ENCODE measurements at regions not wholly inside any gene's neighbourhood (a gene's known extent, or its start where the extent isn't known, plus 50 kb on each side); places are given as distances from the start of the nearest gene placed in this dataset.

DNA sequence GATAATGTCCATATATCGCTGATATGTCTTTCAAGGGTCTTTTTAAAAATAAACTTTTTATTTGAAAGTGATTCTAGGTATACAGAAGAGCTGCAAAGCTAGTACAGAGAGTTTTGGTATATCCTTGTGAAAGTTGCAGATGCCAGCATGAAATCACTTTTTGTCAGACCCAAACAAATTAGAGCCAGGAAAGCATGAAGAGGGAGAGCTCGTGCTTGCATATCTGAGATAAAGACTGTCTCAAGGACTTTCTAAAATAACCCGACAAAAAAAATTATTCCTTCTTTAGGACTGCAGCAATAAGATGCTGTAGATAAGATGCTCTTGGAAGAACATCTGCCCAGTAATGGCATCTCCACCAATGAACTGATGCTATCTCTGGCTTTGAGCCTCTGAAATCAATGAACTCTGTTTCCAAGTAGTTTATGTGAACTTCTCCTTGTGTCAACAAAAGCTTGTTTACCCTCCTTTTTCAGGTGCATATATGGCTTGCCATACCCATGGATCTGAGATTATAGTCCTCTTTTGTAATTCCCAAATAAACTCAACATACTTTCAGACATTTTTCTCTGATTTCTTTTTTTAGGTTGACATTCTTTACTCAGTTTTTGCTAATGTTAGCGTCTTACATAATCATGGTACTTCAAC lies 774.6 kb upstream of the FAM98A start:
- ATAC-seq (ENCODE audit: low FRiP score) (no peak), DNase-seq (ENCODE audit: low spot score) (no peak)
- TF ChIP-seq, protein P1, sequence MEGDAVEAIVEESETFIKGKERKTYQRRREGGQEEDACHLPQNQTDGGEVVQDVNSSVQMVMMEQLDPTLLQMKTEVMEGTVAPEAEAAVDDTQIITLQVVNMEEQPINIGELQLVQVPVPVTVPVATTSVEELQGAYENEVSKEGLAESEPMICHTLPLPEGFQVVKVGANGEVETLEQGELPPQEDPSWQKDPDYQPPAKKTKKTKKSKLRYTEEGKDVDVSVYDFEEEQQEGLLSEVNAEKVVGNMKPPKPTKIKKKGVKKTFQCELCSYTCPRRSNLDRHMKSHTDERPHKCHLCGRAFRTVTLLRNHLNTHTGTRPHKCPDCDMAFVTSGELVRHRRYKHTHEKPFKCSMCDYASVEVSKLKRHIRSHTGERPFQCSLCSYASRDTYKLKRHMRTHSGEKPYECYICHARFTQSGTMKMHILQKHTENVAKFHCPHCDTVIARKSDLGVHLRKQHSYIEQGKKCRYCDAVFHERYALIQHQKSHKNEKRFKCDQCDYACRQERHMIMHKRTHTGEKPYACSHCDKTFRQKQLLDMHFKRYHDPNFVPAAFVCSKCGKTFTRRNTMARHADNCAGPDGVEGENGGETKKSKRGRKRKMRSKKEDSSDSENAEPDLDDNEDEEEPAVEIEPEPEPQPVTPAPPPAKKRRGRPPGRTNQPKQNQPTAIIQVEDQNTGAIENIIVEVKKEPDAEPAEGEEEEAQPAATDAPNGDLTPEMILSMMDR (IDR thresholded peaks at IDR 0.05), result no peak

DNA sequence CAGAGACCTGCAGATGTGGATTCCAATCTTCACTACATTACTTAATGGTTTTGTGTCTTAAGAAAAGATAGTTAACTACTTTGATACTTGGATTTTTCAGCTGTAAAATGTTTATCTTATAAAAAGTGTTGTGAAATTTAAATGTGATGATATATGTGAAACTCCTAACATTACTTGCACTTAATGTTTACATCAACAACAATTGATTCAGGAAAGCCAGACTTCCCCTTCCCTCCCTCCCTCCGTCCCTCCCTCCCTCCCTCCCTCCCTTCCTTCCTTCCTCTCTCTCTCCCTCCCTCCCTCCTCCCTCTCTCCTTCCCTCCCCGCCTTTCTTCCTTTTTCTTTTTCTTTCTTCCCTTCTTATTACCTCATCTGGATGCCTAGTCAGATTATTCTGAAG lies 773.9 kb upstream of the FAM98A start:
- TF ChIP-seq, protein P1 (IDR thresholded peaks at IDR 0.05), result no peak
- DNase-seq (ENCODE audit: low spot score) (no peak), ATAC-seq (ENCODE audit: low FRiP score) (no peak)

DNA sequence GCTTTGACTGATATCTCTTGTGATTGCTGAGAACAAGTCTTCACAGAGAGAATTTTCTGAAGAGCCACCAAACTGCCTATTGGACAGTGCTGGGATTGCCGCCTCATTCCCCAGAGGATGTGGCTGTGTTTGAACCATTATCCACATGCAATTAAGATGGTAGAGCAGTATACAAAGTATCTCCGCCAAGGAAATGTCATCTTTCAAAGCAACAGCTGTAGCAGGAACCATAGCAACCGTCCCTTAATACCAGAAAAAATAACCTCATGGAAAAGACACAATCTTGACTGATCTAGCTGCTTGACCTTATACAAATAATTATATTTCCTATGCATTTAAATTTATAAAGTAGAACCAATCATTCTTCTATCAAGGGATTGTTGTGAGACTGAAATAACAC lies 772.6 kb upstream of the FAM98A start:
- DNase-seq (ENCODE audit: low spot score) (no peak), ATAC-seq (ENCODE audit: low FRiP score) (no peak)
- TF ChIP-seq, protein P1 (IDR thresholded peaks at IDR 0.05), result no peak

DNA sequence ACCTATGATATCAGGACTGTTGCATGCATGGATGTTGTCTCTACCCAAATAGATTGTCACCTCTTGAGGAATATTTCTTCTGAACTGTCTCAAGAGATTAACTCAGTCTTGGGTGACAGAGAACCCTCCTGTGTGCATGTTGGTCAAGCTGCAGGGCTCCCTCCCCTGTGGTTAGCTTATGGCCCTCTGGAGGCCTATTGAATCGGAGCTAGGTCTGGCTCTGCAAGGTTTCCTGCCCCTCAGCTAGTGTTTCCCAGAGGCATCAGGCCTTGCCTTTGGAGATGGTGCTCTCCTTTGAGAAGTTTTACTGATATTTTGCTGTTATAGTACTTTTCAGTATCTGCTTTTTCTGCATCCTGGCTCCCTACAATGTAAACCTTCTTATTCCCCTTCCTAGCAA lies 769.2 kb upstream of the FAM98A start:
- TF ChIP-seq, protein P1 (IDR thresholded peaks at IDR 0.05), result no peak
- no peak for DNase-seq (ENCODE audit: low spot score)
- ATAC-seq (ENCODE audit: low FRiP score), result no peak

DNA sequence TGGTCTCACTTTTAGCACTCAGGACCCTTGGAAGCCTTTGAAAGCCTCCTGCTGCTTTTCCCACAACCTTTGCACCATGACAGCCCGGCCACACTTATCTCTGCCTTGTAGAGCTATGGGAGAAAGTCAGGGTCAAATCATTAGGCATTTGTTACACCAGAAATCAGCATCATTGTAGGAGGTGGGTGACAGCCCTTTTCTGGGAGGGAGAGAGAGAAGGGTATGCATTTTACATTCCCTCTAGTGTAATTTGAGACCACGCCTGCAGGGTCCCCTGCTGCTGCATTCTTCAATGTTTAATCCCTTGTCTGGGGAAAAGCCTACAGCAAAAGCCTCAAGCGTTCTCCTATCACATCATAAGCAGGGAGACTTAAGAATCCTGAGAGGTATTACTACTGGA lies 766.8 kb upstream of the FAM98A start:
- TF ChIP-seq, protein P1 (IDR thresholded peaks at IDR 0.05), result no peak
- ATAC-seq (ENCODE audit: low FRiP score) (no peak), DNase-seq (ENCODE audit: low spot score) (no peak)

DNA sequence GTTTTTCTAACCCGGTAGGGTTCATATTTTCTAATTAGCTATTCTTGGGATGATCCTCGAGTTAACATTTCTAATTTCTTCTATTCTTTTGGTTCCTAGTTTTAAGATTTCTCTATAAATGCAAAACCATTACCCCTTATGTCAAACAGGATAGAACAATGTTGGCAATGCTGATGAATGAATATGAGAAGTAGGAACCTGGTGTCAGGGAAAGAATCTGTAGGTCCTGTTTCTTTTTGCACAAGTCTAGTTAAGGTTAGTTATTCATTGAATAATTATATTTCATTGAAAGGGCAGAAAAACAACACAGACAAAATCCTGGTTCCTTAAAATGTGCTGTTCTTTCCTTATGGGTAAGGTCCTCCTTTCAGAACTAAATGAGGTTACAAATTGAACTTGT lies 766.4 kb upstream of the FAM98A start:
- no peak for DNase-seq (ENCODE audit: low spot score)
- ATAC-seq (ENCODE audit: low FRiP score), result no peak
- TF ChIP-seq, protein P1 (IDR thresholded peaks at IDR 0.05), result no peak

DNA sequence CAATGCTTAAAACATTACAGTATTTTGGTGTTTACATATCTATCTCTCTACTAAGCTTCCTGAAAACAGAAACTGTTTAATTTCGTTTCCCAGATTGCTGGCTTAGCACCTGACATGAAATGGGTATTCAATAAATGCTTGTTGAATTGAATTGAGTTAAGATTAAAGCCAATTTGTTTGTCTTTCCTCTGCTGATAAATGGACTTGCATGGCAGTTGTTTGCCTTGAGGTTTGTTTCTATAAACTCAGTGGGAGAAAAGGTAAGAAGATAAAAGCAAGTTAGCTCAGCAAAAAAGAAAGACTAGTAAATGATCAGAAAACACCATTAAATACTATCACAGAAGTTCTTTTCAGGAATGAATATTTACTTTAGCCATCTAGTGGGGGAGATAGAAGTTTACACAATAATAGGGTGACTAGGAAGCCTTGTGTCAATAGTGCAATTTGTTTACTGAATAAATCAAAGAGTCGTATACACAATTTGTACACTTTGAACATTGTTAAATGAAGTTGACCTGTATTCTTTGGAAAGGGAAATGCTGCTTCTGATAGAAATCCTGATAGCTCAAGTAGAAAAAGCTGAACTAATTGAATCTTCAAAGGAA lies 754.5 kb upstream of the FAM98A start:
- TF ChIP-seq, protein P1 (IDR thresholded peaks at IDR 0.05), result no peak

More for the DNA sequence above, 754.5 kb upstream of the FAM98A start:
- DNase-seq (ENCODE audit: low spot score), result no peak
- ATAC-seq (ENCODE audit: low FRiP score), result no peak

Measured in omental fat pad (tissue), 3 donors.